Activated naive CD4-positive, alpha-beta T cell treated with anti-CD3 and anti-CD28 coated beads, Interleukin-2, amount 50 U/mL, for 16 hours (primary cell): ENCODE measurements at regions not wholly inside any gene's neighbourhood (a gene's known extent, or its start where the extent isn't known, plus 50 kb on each side); places are given as distances from the start of the nearest gene placed in this dataset.
"Not testable (repeated sequence)": the region's sequence is repeated elsewhere in the genome, so short reads cannot be mapped to it uniquely, and the experiment has no call there.

ENCODE experiments used
- DNase-seq: peaks from one replicate; pipeline ENCODE4 v3.0.0-alpha.2; 2020

- no peak for DNase-seq
These were observed 210.7 kb upstream of the RND3 start for GRCh38 chr2:150698016-150698661.

GRCh38 chr2:150697596-150697995 lies 210.1 kb upstream of the RND3 start:
- no peak for DNase-seq

- DNase-seq = no peak
These were observed 208.1 kb upstream of the RND3 start for GRCh38 chr2:150695451-150696135.

GRCh38 chr2:150693556-150693955 lies 206.1 kb upstream of the RND3 start:
- no peak for DNase-seq

GRCh38 chr2:150690870-150691269 lies 203.4 kb upstream of the RND3 start:
- DNase-seq = no peak

GRCh38 chr2:150690261-150690660 lies 202.8 kb upstream of the RND3 start:
- DNase-seq = no peak

GRCh38 chr2:150689590-150689989 lies 202.1 kb upstream of the RND3 start:
- no peak for DNase-seq

GRCh38 chr2:150688016-150688415 lies 200.5 kb upstream of the RND3 start:
- no peak for DNase-seq

GRCh38 chr2:150686391-150686790 lies 198.9 kb upstream of the RND3 start:
- no peak for DNase-seq

GRCh38 chr2:150681120-150681804 lies 193.8 kb upstream of the RND3 start:
- no peak for DNase-seq

- no peak for DNase-seq
These were observed 192.1 kb upstream of the RND3 start for GRCh38 chr2:150679456-150680120.

- DNase-seq = no peak
These were observed 190.1 kb upstream of the RND3 start for GRCh38 chr2:150677551-150677950.

- DNase-seq = no peak
These were observed 189.4 kb upstream of the RND3 start for GRCh38 chr2:150676747-150677383.

- no peak for DNase-seq
These were observed 188.3 kb upstream of the RND3 start for GRCh38 chr2:150675807-150676206.

- no peak for DNase-seq
These were observed 186.8 kb upstream of the RND3 start for GRCh38 chr2:150674283-150674682.

GRCh38 chr2:150672311-150672710 lies 184.8 kb upstream of the RND3 start:
- DNase-seq = no peak

GRCh38 chr2:150669492-150669891 lies 182.0 kb upstream of the RND3 start:
- DNase-seq = no peak

- not testable (repeated sequence) for DNase-seq
These were observed 179.6 kb upstream of the RND3 start for GRCh38 chr2:150667039-150667438.

- DNase-seq = no peak
These were observed 175.7 kb upstream of the RND3 start for GRCh38 chr2:150663143-150663542.

- DNase-seq = no peak
These were observed 168.5 kb upstream of the RND3 start for GRCh38 chr2:150656002-150656401.

- DNase-seq = no peak
These were observed 165.9 kb upstream of the RND3 start for GRCh38 chr2:150653351-150653750.

GRCh38 chr2:150647943-150648342 lies 160.5 kb upstream of the RND3 start:
- no peak for DNase-seq

GRCh38 chr2:150646746-150647145 lies 159.3 kb upstream of the RND3 start:
- no peak for DNase-seq
